ENCODE measurements at regions not wholly inside any gene's neighbourhood (a gene's known extent, or its start where the extent isn't known, plus 50 kb on each side); places are given as distances from the start of the nearest gene placed in this dataset.

DNA sequence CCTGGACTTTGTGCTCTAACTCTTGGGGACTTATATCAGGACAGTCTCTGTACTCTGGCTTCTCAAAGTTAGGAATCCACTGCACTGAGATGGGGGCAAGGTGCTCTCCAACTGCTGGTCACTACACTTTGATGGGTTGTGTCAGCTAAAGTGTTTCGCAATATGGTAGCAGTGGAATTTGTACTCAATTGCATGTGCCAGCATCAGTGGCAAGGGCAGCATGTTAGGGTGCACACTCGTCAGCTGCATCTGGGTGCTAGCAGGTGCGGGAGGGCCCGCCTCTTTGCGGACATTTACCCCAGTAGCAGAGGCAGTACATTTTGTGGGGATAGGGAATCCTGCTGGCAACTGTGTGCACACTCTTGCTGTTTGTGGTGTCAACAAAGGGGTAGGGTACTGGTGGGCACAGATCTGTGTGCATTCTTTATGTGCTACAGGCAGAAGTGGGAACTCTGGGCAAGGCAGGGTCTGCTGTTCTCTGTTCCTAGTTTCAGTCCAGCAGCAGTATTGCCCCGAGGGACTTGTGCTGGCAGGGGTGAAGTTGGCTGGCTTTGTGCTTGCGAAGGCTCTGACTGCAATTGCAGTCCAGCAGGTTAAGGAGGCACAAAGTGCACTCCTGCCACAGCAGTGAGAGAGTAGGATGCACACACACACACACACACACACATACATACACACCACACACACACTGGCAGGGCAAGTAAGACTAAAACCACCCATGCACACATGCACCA is 924.8 kb upstream of the CDH9 start:
- DNase-seq (ENCODE audit: low read depth): no peak
- no peak overlapping the region for H3K4me3 ChIP-seq (ENCODE audit: low read depth, low read length)
- TF ChIP-seq, protein P1, sequence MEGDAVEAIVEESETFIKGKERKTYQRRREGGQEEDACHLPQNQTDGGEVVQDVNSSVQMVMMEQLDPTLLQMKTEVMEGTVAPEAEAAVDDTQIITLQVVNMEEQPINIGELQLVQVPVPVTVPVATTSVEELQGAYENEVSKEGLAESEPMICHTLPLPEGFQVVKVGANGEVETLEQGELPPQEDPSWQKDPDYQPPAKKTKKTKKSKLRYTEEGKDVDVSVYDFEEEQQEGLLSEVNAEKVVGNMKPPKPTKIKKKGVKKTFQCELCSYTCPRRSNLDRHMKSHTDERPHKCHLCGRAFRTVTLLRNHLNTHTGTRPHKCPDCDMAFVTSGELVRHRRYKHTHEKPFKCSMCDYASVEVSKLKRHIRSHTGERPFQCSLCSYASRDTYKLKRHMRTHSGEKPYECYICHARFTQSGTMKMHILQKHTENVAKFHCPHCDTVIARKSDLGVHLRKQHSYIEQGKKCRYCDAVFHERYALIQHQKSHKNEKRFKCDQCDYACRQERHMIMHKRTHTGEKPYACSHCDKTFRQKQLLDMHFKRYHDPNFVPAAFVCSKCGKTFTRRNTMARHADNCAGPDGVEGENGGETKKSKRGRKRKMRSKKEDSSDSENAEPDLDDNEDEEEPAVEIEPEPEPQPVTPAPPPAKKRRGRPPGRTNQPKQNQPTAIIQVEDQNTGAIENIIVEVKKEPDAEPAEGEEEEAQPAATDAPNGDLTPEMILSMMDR (IDR thresholded peaks at IDR 0.05; ENCODE audit: insufficient read depth, low read length): no peak

DNA sequence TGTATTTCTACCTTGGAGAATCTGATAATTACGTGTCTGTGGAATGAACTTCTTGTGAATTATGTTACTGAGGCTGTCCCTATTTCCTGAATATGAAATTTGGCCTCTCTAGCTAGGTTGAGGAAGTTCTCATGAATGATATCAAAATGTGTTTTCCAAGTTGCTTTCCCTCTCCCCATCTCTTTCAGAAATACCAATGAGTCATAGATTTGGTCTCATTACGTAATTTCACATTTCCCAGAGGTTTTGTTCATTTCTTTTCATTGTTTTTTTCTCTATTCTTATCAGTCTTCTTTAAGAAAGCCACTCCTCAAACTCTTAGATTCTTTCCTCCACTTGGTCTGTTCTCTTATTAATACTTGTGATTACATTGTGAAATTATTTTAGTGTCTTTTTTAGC is 923.8 kb upstream of the CDH9 start:
- TF ChIP-seq, protein P1 (IDR thresholded peaks at IDR 0.05; ENCODE audit: insufficient read depth, low read length): no peak
- H3K4me3 ChIP-seq (ENCODE audit: low read depth, low read length): no peak overlapping the region
- DNase-seq (ENCODE audit: low read depth): peak; percentile 2

DNA sequence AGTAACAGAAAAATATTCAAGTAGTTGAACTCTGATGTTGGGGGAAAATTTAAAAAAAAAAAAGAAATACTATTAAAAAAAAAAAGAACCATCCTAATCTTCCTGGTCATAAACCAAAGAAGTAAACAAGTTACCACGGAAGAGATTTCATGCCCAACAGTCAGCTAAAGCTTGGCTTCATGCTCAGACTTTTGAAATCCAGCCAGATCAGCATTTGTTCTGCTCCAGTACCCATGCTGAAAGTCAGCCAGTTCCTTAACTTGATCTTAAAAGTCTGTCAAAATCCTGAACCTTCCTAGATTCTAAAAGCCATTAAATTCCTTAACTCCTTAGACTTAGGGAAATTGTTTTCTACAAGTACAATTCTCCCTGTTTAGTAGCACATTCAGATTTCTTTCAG is 908.7 kb upstream of the CDH9 start:
- TF ChIP-seq, protein P1 (IDR thresholded peaks at IDR 0.05; ENCODE audit: insufficient read depth, low read length): no peak
- H3K4me3 ChIP-seq (ENCODE audit: low read depth, low read length): no peak overlapping the region
- no peak for DNase-seq (ENCODE audit: low read depth)

DNA sequence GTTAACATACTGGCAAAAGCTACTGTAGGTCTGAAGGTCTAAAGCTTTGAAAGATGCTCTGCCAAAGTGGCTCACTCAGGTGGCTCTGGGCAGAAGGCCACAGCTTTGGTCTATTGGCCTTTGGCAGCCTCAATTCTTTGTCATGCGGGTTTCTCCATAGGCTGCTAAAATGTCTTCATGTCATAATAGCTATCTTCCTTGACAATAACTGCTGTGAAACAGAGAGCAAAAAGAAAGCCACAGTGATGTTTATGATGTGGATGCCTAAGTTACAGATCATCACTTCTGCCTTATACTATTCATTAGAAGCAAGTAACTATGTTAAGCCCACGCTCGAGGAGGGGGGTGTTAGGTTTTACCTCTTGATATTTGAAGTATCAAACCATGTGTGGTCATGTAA is 906.1 kb upstream of the CDH9 start:
- TF ChIP-seq, protein P1 (IDR thresholded peaks at IDR 0.05; ENCODE audit: insufficient read depth, low read length): no peak
- no peak for DNase-seq (ENCODE audit: low read depth)
- no peak overlapping the region for H3K4me3 ChIP-seq (ENCODE audit: low read depth, low read length)

DNA sequence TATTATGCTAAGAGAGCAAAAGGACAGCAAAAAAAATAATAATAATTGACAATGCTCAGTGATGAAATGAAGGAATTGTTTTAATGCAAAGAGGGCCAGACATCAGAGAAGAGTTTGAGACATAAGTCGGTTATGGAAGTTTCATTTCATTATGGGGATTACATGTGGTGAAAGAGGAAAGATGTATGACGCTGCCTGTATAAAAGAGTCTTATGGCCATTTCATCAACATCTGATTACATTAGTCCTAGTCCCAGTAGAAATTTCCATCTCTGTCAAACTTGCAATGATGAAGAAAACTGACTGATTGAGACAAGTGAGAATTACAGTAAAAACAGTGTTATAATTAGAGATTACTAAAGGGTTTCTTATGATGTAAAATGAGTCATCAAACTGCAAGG is 900.6 kb upstream of the CDH9 start:
- DNase-seq (ENCODE audit: low read depth): no peak
- TF ChIP-seq, protein P1 (IDR thresholded peaks at IDR 0.05; ENCODE audit: insufficient read depth, low read length): no peak

DNA sequence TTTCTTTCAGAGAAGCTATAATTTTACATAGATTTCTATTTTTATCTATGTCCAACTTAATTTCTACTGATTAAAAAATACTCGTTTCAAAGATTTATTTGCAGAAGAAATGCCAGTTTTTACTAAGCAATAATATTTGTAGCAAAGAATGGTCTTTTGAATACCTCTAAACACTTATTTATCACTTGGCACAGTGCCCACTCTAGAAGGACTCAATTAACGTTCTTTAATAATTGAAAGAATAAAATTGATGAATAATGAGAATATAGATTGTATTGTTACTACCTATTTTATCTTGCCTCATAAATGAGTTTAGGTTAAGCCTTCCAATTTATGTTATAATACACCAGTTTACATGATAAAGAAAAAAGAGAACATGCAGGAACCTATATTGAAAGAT is 889.7 kb upstream of the CDH9 start:
- no peak overlapping the region for H3K4me3 ChIP-seq (ENCODE audit: low read depth, low read length)
- TF ChIP-seq, protein P1 (IDR thresholded peaks at IDR 0.05; ENCODE audit: insufficient read depth, low read length): no peak
- no peak for DNase-seq (ENCODE audit: low read depth)

More for the DNA sequence above, 900.6 kb upstream of the CDH9 start:
- H3K4me3 ChIP-seq (ENCODE audit: low read depth, low read length): no peak overlapping the region

DNA sequence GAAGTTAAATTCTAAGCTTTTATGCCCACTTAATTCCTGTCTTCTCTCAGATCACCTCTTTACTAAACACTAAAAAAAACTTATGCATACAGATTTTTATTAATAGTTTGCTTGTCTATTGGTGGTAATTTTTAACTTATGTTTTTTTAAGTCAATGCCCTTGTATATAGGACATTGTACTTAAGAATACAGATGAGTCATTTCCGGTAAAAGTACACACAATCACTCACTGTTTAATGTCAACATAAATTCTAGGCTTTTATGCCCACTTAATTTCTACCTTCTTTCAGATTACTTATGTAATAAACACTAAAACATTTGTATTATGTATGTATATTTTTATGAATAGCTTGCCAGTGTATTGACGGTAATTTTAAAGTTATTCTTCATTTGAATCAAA is 872.8 kb upstream of the CDH9 start:
- TF ChIP-seq, protein P1 (IDR thresholded peaks at IDR 0.05; ENCODE audit: insufficient read depth, low read length): no peak
- H3K4me3 ChIP-seq (ENCODE audit: low read depth, low read length): no peak overlapping the region
- no peak for DNase-seq (ENCODE audit: low read depth)
